CD4-positive, alpha-beta T cell treated with Interferon alpha-2 for 1 hour (primary cell): ENCODE measurements at regions not wholly inside any gene's neighbourhood (a gene's known extent, or its start where the extent isn't known, plus 50 kb on each side); places are given as distances from the start of the nearest gene placed in this dataset.

Experiments used
- DNase-seq, 2 donors: peaks; one replicate each; pipeline ENCODE4 v3.0.0-alpha.2; 2020 to 2022

DNA sequence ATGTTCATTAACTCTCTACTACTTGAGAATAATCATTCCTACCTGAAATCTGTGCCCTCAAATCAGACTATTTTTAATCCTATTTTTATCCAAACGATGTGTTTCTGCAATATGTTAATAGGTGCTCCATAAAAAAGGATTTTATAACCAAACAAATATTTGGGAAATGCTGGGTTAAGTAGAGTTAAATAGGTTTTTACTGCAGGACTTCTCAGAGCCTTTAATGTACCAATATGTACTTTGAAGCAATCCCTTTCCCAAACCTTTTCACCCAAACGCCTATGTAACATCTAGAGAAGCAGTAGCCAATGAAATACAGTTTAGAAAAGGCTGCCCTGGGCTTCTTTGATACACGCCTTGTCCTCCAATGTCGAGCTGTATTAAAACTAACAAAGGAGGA lies 182.5 kb downstream of the SP3 start:
- DNase-seq, result no peak

DNA sequence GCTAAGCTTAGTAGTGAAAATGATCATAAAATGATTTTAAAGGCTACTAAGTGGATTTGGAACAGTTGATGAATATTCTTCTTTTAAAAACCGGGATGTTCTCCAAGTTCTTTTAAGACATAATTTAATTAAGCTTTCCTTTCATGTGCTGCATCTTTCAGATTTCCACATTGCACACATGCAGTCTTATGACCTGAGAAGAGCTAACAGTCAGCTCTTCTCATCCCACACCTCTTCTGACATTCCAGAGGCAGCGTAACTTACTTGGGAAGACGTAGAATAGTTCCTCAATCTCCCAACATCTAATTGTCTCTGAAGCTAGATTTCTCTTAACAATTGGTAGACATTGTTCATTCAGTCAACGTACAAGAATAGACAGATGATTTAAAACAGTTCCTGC lies 181.8 kb downstream of the SP3 start:
- no peak for DNase-seq

DNA sequence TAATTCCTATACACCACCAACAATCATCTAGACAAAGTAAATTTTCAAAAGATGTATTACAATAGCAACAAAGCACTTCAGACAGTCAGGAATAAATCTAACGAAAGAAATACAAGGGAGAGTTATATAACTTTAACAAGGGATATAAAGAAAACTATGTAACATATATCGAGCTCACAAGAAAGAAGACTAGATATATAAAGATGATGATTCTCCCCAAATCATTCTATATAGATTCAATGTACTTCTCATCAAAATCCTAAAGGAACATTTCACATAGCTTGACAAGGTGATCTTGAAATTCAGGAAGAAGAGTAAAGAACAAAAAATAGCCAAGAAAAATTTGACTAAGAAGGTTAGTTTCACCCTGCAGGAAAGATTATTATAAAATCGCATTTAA lies 179.4 kb downstream of the SP3 start:
- DNase-seq, result no peak

- DNase-seq, result no peak
Observed at GRCh38 chr2:173791502-173791901, 173.7 kb downstream of the SP3 start.

DNA sequence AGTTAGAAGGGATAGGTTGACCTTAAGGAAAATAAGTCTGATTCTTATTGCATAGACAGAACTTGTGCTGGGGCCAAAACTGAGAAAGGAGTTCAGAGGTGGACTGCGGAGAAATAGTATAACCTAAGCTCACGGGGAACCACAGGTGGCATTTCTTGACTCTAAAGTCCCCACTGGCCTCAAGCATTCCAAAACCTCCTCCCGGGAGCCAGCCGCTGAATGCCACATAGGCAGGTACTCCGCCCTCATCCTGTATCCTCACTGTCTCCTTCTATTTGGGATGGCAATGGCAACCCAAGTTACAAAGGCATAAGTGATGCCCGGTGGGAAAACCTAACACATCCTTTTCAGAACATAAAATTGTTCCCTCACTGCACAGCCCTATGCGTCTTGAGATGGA lies 173.0 kb downstream of the SP3 start:
- no peak for DNase-seq

- no peak for DNase-seq
Observed at GRCh38 chr2:173792741-173793140, 172.4 kb downstream of the SP3 start.

DNA sequence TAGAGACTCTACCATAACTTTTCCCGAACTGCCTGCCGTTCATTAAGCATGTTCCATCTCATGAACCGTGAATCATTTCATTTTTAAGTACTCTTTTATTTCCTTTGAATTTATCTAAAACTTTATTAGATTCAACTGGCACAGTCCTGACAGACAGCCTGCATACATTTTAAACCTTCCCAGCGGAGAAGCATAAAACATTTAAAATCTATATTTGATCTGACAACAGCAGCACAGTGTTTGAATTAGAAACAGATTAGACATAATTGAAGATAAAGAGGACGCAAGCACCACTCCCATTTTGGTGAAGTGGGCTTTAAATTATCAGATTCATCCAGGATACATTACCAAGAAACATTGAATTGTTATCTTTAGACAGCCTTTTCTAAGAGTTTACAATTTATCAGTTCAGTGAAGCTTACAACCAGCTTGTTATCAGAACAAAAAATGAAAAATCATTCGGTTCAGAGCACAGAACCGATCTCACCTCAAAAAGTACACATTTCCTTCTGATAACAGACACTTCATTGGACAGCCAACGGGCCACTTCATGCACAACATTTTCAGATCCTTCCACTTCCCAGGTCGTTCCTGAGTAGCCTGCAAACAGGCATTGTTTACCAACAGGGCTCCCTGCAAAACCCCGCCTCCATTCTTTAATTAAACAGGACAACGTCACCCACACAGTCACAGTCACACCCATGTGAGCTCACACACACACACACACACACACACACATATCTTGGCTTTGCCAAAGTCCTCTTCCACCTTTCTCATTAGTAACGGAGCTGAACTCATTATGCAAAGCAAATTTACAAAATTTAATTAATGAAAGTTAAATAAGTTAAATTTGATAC lies 171.2 kb downstream of the SP3 start:
- DNase-seq, result no peak

DNA sequence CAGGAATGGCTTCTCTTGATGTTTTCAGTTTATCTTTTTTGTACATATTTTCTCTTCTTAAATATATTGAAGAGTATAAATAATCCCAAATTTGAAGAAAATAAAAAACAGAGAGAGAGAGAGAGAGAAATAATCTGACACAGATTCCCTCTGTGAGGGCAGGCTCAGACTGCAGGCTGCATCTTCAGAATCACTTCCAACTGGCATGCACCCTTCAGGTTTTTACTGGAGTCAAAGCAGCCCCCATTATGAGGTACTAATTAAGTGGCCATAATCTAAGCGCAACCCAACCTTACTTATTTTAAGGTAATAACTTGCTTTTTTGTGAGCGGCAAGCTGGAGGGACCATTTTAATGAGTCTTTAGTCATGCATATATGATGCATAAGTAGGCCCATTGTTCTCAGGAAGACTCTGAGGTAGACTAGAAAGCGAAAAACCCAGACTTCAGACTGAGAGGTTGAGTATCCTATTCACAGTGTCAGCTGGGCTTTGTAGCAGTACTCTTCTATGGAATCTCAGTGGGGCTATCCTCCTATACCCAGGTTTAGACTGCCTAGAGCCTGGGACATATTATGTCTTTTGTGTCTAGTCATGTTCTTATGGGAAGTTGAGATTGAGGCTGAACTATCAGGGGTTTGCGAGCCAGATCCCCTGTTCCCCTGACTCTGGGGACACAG lies 167.4 kb downstream of the SP3 start:
- no peak for DNase-seq

DNA sequence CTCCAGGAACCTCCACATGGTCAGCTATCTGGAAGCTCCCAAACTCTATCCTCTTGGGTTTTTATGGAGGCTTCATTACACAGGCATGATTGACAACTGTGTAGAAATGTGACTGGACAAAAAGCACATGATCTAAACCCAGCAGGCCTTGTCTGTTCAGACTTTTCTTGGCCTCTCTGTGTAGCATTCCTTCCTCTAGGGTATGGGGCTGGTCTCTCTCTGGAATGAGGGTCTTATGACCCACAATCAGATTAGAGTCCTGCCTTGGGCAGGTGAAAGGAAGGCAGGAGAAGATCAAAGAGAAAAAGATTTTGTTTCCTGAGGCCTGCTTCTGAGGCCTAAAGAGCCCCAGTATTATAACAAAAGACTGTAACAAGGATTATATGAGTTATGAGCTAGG lies 162.7 kb downstream of the SP3 start:
- DNase-seq, result no peak

DNA sequence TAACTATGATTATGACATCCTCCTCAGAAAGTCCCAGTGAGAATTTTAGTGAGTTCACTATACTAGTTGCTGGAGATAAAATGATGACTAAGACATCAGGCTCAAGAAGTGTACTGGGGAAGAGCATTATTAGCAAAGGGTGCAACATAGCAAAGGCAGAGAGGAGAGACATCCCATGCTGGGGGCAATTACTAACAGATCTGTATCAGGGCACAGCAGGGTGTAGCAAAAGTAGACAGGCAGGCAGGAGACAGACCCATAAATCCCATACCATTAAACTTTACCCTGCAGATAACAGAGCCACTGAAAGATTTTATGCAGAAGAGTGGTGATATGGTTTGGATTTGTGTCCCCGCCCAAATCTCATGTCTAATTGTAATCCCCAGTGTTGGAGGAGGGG lies 161.7 kb downstream of the SP3 start:
- no peak for DNase-seq

DNA sequence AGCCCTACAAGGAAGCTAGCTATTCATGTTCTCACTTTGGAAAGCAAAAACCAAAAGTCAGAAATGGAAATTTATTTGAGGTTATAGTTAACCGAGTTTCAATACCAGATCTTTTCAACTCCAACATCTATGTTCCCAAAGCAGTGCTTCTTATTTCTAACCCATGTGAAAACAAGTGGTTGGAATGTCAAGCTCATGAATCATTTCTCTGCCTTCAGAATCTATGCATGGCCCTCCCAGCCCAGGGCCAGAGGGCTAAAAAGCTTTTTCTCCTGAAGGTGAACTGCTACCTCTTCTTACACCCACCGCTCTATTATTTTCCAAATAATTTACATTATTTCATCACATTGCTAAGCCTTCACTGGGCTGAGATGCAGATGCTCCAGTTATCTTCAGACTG lies 158.4 kb downstream of the SP3 start:
- no peak for DNase-seq

DNA sequence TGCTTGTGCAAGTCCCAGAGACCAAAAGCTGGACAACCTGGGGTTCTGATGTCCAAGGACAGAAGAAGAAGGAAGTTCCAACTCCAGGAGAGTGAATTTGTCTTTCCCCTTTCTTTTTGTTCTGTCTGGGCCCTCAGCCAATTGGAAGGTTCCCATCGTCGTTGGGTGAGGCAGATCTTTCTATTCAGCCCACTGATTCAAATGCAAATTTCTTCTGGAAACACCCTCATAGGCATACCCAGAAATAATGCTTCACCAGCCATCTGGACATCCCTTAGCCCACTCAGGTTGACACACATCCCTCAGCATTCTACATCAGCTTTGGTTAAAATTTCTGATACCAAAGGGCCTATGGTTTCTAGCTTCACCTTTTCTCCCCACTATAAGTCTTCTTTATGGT lies 156.5 kb downstream of the SP3 start:
- no peak for DNase-seq

- no peak for DNase-seq
Observed at GRCh38 chr2:173812321-173812720, 152.9 kb downstream of the SP3 start.

DNA sequence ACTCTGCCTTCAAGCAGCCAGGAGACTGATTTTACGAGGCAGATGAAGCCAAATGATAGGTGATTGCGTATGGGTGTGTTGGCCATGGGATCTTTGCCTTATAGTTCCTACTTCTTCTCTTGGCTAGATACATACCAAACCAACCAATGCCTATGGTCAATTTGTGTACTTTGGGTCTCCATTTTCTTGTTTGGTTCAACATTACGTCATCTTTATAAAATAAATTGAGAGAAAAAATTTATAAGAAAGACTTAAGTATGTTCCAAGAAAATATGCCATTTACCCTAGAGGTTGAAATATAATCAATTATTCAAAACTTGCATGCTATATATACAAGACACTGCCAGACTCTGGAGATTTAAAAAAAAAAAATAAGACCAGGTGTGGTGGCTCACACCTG lies 150.9 kb downstream of the SP3 start:
- DNase-seq, result no peak

- DNase-seq, result no peak
Observed at GRCh38 chr2:173815772-173816171, 149.4 kb downstream of the SP3 start.

DNA sequence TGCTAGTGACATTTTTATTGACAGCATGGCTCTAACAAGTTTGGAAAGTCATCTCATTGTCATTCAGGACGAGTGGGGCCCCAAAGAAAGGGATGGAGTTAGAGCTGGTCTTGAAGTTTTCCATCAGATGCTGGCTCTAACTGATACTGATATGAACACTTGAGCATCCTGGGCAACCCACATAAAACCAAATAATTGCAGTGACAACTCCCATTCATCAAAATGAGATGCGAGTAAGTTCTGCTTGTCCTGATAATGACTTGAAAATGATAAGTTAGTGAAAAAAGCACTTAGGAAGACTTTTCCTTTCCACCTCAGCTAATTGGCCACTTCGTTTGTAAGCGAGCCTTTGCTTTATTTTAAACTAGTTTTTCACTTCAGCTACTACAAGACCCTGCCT lies 147.6 kb downstream of the SP3 start:
- DNase-seq, result no peak

DNA sequence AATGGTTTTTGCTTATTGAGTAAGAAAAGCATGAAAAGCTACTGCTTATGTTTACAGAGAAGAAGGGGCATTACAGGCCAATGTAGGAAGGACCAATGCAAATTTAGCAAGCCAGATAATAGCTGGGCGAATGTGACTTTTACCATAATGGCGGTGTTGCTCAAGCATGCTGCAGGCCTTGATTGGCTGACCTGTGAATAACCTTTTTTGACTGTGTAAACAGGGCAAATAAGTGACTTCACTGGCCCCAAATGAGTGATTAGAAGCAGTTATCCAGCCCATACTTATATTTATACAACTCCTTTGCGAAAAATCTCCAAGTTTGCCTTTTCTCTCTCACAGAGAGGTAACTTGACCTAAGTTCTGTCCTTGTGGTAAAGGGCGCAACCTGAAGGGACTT lies 146.9 kb downstream of the SP3 start:
- DNase-seq, result no peak

GRCh38 chr2:173819852-173820251 lies 145.3 kb downstream of the SP3 start:
- DNase-seq, result no peak

GRCh38 chr2:173821451-173821850 lies 143.7 kb downstream of the SP3 start:
- no peak for DNase-seq

DNA sequence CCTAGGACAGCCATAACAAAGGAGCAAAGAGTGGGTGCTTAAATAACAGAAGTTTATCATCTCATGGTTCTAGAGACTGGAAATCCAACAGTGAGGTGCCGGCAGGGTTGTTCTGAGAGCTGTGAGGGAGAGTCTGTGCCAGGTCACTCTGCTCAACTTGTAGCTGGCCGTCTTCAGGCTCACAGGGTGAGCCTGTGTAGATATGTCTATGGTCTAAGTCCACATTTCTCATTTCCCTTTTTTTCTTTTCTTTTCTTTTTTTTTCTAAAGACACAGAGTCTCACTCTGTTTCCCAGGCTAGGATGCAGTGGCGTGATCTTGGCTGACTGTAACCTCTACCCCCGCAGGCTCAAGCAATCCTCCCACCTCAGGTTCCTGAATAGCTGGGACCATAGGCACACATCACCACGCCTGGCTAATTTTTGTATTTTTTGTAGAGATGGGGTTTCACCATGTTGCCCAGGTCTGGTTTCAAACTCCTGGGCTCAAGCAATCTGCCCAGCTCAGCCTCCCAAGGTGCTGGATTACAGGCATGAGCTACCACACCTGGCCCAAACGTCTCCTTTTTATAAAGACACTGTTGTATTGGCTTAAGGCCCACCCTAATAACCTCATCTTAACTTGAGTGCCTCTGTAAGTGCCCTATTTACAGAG lies 142.2 kb downstream of the SP3 start:
- no peak for DNase-seq

- no peak for DNase-seq
Observed at GRCh38 chr2:173823543-173823939, 141.6 kb downstream of the SP3 start.

DNA sequence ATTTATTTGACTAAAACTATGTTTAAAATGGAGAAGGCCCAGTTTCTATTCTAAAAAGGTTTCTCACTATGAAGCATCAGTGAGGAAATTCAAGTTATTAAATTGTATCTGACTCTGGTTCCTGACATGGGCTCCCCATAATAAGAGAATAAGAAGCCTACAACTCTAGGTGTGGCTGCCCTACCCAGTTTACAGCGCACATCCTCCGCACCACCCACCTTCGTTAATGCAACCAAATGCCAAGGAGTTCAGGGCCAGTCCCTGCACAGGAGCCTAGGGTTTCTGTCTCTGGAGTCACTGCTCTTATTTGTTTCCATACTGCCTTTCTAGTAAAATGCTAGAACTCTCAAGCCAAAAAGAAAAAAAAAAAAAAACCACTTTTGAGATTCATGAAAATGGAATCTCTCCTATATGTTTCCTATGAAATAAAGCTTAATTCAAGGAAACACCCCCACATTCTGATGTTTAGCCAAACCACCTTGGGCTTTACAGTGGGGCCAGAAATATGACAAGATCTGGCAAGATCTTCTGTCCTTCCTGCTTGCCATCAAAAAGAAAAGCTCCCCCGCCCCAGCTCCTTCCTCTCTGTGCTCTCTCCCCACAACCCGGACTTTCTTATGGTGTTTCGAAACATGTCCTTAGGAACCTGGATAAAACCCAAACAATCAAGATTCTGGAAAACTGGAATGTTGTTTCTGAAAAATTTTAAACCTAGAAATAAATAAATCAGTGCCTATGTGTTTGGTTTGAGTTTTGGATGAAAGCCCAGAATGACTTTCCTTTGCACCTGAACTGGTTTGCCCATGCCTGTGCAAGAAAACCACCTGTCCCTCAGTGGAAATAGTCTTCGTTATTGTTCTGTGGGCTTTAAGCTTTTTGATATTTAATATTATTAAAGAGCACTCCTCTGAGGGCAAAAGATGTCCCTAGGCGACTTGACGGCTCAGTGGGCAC lies 136.7 kb downstream of the SP3 start:
- DNase-seq, result no peak

- DNase-seq, result no peak
Observed at GRCh38 chr2:173829727-173830126, 135.4 kb downstream of the SP3 start.
